ENCODE measurements at regions not wholly inside any gene's neighbourhood (a gene's known extent, or its start where the extent isn't known, plus 50 kb on each side); places are given as distances from the start of the nearest gene placed in this dataset.
A peak's percentile ranks its signal among the peaks of the same experiment; 100 is the strongest.

DNA sequence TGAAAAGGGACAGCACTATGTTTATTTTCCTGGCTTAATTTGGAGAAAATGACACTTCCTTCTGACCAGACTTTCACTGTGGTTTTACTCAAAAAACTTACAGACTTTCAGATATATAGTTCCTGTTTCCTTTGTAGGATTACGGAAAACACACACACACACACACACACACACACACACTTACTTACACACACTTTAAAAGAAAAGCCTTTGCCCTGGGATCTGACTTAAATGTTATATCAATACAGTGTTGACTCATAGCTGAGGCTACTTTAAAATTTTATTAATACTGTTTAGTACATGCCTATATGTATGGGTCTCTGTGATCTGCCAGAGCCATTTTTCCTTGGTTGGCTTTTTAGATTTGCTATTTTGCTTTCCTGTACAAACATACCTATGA is 758.3 kb downstream of the DNAH5 start:
- H3K4me3 Mint-ChIP-seq (ENCODE audit: unreplicated experiment) = no peak overlapping the region
- H3K27me3 Mint-ChIP-seq (ENCODE audit: insufficient read depth, unreplicated experiment) = no peaks in the 10 kb centered on the region
- intact Hi-C loops (cut with micrococcal nuclease) = no loop called here
- no peaks in the 10 kb centered on the region for H3K4me1 Mint-ChIP-seq (ENCODE audit: insufficient read depth, unreplicated experiment)
- ChIA-PET POLR2A (no interaction called here), CTCF (interaction anchor here (0.7 kb wide), 1 partner anchor 284 kb away, joined by 3 read pairs; no protein-coding TSS in a partner anchor)
- DNase-seq (ENCODE audit: unreplicated experiment) = no peak
- H3K9me3 Mint-ChIP-seq (ENCODE audit: unreplicated experiment) = peaks cover 7% of the 10 kb centered on the region
- BruUV-seq (replicated peaks) = no TSS peak
- no peak overlapping the region for H3K27ac Mint-ChIP-seq (ENCODE audit: low read depth, unreplicated experiment)
- TF ChIP-seq CTCF (IDR thresholded peaks at IDR 0.05; ENCODE audit: unreplicated experiment) = no peak
- no peaks in the 10 kb centered on the region for H3K36me3 Mint-ChIP-seq (ENCODE audit: insufficient read depth, unreplicated experiment)

DNA sequence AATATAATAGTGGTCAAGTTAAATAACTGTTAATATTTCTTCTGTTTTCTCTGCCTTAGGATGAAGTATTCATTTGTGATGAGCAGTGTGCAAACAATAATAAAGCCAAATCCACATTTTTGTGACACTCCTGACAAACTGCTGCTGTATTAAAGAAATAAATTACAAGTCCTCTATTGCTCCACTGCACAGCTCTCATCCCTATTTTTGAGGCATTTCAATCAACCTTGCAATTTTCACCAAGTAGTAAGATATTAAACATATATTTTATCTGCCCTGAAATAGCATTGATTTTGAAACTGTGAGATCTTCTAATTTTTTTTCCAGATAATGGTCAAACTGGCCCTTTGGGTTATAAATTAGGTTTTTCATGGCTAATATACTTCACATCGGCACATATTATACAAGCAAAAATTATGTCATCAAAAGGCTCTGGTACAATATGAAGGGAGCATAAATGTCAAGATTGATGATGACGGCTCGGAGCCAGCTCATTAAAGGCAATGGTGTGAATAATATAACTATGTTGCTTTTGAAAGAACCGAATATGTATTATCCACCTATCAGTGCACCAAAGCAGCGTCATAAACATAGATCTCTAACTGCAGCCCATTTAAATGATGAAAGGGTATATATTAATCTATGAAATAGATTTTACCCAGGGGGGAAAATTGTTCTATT is 764.9 kb downstream of the DNAH5 start:
- CTCF ChIA-PET = interaction anchor here (1.0 kb wide), 1 partner anchor 11 kb away, joined by 3 read pairs; no protein-coding TSS in a partner anchor
- Mint-ChIP-seq H3K27me3 (ENCODE audit: insufficient read depth, unreplicated experiment) (no peaks in the 10 kb centered on the region), H3K4me1 (ENCODE audit: insufficient read depth, unreplicated experiment) (no peaks in the 10 kb centered on the region), H3K9me3 (ENCODE audit: unreplicated experiment) (peaks cover 7% of the 10 kb centered on the region), H3K27ac (ENCODE audit: low read depth, unreplicated experiment) (no peak overlapping the region), H3K36me3 (ENCODE audit: insufficient read depth, unreplicated experiment) (peaks cover 6% of the 10 kb centered on the region), H3K4me3 (ENCODE audit: unreplicated experiment) (no peak overlapping the region)
- TF ChIP-seq CTCF (IDR thresholded peaks at IDR 0.05; ENCODE audit: unreplicated experiment) = no peak
- intact Hi-C loops (cut with micrococcal nuclease) = no loop called here
- DNase-seq (ENCODE audit: unreplicated experiment) = no peak
- POLR2A ChIA-PET = no interaction called here
- no TSS peak for BruUV-seq (replicated peaks)

- H3K27ac Mint-ChIP-seq (ENCODE audit: low read depth, unreplicated experiment) = no peak overlapping the region
Measured at GRCh38 chr5:13143630-13144029, 800.9 kb downstream of the DNAH5 start.

GRCh38 chr5:13143214-13143613 is 801.3 kb downstream of the DNAH5 start:
- ChIA-PET POLR2A (interaction anchor here (1.0 kb wide), 1 partner anchor 15 kb away, joined by 3 read pairs; no protein-coding TSS in a partner anchor), CTCF (interaction anchor here (0.7 kb wide), 1 partner anchor 107 kb away, joined by 3 read pairs; no protein-coding TSS in a partner anchor)
- Mint-ChIP-seq H3K4me3 (ENCODE audit: unreplicated experiment) (no peak overlapping the region), H3K9me3 (ENCODE audit: unreplicated experiment) (peaks cover 2% of the 10 kb centered on the region), H3K36me3 (ENCODE audit: insufficient read depth, unreplicated experiment) (no peaks in the 10 kb centered on the region), H3K4me1 (ENCODE audit: insufficient read depth, unreplicated experiment) (peaks cover 6% of the 10 kb centered on the region), H3K27me3 (ENCODE audit: insufficient read depth, unreplicated experiment) (no peaks in the 10 kb centered on the region), H3K27ac (ENCODE audit: low read depth, unreplicated experiment) (no peak overlapping the region)
- no peak for TF ChIP-seq CTCF (IDR thresholded peaks at IDR 0.05; ENCODE audit: unreplicated experiment)
- intact Hi-C loops (cut with micrococcal nuclease) = no loop called here
- BruUV-seq (replicated peaks) = no TSS peak
- no peak for DNase-seq (ENCODE audit: unreplicated experiment)

More at GRCh38 chr5:13143630-13144029, 800.9 kb downstream of the DNAH5 start:
- peak; percentile 89 for DNase-seq (ENCODE audit: unreplicated experiment)
- peaks cover 6% of the 10 kb centered on the region for H3K4me1 Mint-ChIP-seq (ENCODE audit: insufficient read depth, unreplicated experiment)
- POLR2A ChIA-PET = interaction anchor here (1.0 kb wide), 1 partner anchor 15 kb away, joined by 3 read pairs; no protein-coding TSS in a partner anchor
- no TSS peak for BruUV-seq (replicated peaks)
- CTCF ChIA-PET = interaction anchor here (0.7 kb wide), 1 partner anchor 107 kb away, joined by 3 read pairs; no protein-coding TSS in a partner anchor
- TF ChIP-seq CTCF (IDR thresholded peaks at IDR 0.05; ENCODE audit: unreplicated experiment) = no peak
- no peak overlapping the region for H3K4me3 Mint-ChIP-seq (ENCODE audit: unreplicated experiment)
- H3K9me3 Mint-ChIP-seq (ENCODE audit: unreplicated experiment) = peaks cover 5% of the 10 kb centered on the region
- intact Hi-C loops (cut with micrococcal nuclease) = no loop called here
- no peaks in the 10 kb centered on the region for H3K36me3 Mint-ChIP-seq (ENCODE audit: insufficient read depth, unreplicated experiment)
- H3K27me3 Mint-ChIP-seq (ENCODE audit: insufficient read depth, unreplicated experiment) = no peaks in the 10 kb centered on the region

All from MCF 10A (cell line).